GM12878 (cell line): ENCODE measurements at regions not wholly inside any gene's neighbourhood (a gene's known extent, or its start where the extent isn't known, plus 50 kb on each side); places are given as distances from the start of the nearest gene placed in this dataset.

Source experiments
- ATAC-seq: fragments of 200-7000 bp; cut with Tn5 transposase; 3 replicates; pipeline ENCODE4 v1.9.1; 2020; ENCODE audit warnings: mild to moderate bottlenecking, moderate library complexity
- BruUV-seq: library from RNA; stranded (reverse); fragments of 400-500 nt; replicated peaks from 2 replicates; lab custom pipeline; 2021; lab: Mats Ljungman, UMichigan
- CTCF ChIA-PET: fragments of 300-600 bp; sonication (Branson Sonifier 250); formaldehyde crosslinking; extraction: SDS; loops from one replicate; lab custom pipeline; 2021; ENCODE audit warnings: inconsistent platforms; lab: Yijun Ruan, JAX
- POLR2A ChIA-PET: fragments of 350-600 bp; formaldehyde crosslinking; extraction: SDS; loops from one replicate; lab custom pipeline; 2021; ENCODE audit warnings: inconsistent platforms; lab: Charles Lee
- RAD21 ChIA-PET: fragments of 300-600 bp; sonication (Branson Sonifier 250); formaldehyde crosslinking; loops from one replicate; lab custom pipeline; 2023; ENCODE audit warnings: antibody characterized with exemption; ENCODE audit not compliant: unreplicated experiment; lab: Charles Lee
- SMC1A ChIA-PET: fragments of 300-600 bp; sonication (Branson Sonifier 250); formaldehyde crosslinking; loops from one replicate; lab custom pipeline; 2023; ENCODE audit not compliant: unreplicated experiment, uncharacterized antibody; lab: Charles Lee
- DNase-seq: peaks from one replicate; pipeline ENCODE4 v3.0.0-alpha.2; 2011; ENCODE audit warnings: low read depth, low spot score
- FAIRE-seq: peaks from 3 replicates; lab custom pipeline; 2011; peaks lifted over from hg19 to GRCh38; lab: Jason Lieb, UNC
- H2AFZ ChIP-seq: 2 replicates; pipeline ENCODE4 v1.6.0; 2011; ENCODE audit warnings: low read depth, low read length, control low read depth; ENCODE audit not compliant: control insufficient read depth
- H3K27ac ChIP-seq: 2 replicates; pipeline ENCODE4 v1.5.1; 2011; ENCODE audit warnings: control low read depth; ENCODE audit not compliant: control insufficient read depth, insufficient read depth
- H3K27me3 ChIP-seq, 2 experiments: replicated peaks in 1 of 2; 2 replicates each; pipeline versions ENCODE4 v1.6.0 to v1.6.1; 2011; ENCODE audit warnings: low read length in 1 of 2; ENCODE audit not compliant: control insufficient read depth in 2 of 2, insufficient read depth in 2 of 2
- H3K36me3 ChIP-seq, 2 experiments: 2 replicates each; pipeline ENCODE4 v1.5.1; 2011; ENCODE audit warnings: low read length in 1 of 2; ENCODE audit not compliant: control insufficient read depth in 2 of 2, insufficient read depth in 2 of 2
- H3K4me1 ChIP-seq: 2 replicates; pipeline ENCODE4 v1.6.1; 2011; ENCODE audit warnings: mild to moderate bottlenecking, low read length, moderate library complexity, mixed read lengths; ENCODE audit not compliant: control insufficient read depth, insufficient read depth
- H3K4me2 ChIP-seq: 2 replicates; pipeline ENCODE4 v1.6.0; 2011; ENCODE audit warnings: control low read depth; ENCODE audit not compliant: control insufficient read depth, insufficient read depth
- H3K4me3 ChIP-seq: fragments of 200-600 bp; sonication (generic); 2 replicates; pipeline ENCODE4 v1.5.1; 2016
- H3K79me2 ChIP-seq: 2 replicates; pipeline ENCODE4 v1.6.0; 2011; ENCODE audit warnings: low read length; ENCODE audit not compliant: control insufficient read depth, insufficient read depth
- H3K9ac ChIP-seq: 2 replicates; pipeline ENCODE4 v1.8.0; 2011; ENCODE audit warnings: low read length, control low read depth, mixed read lengths; ENCODE audit not compliant: control insufficient read depth, insufficient read depth
- H3K9me3 ChIP-seq: replicated peaks from 3 replicates; pipeline ENCODE4 v1.5.1; 2011; ENCODE audit warnings: mild to moderate bottlenecking, low read length; ENCODE audit not compliant: control insufficient read depth, insufficient read depth
- H4K20me1 ChIP-seq: 2 replicates; pipeline ENCODE4 v1.6.0; 2011; ENCODE audit not compliant: control insufficient read depth, insufficient read depth
- CBX5 ChIP-seq: sonication (generic); IDR thresholded peaks from 2 replicates; pipeline ENCODE4 v1.6.1; 2016; ENCODE audit warnings: low read depth, moderate library complexity, mild to moderate bottlenecking, inconsistent platforms
- EZH2 ChIP-seq: IDR thresholded peaks from 2 replicates; pipeline ENCODE4 v1.6.1; 2012; ENCODE audit warnings: low read depth, mild to moderate bottlenecking, control low read depth, inconsistent platforms, low read length, borderline replicate concordance; ENCODE audit not compliant: control insufficient read depth
- FOXM1 ChIP-seq: IDR thresholded peaks from 2 replicates; pipeline ENCODE4 v1.6.1; 2012; ENCODE audit warnings: low read depth, mild to moderate bottlenecking, inconsistent platforms, low read length, moderate library complexity
- NFIC ChIP-seq: IDR thresholded peaks from 2 replicates; pipeline ENCODE4 v1.6.1; 2012; ENCODE audit warnings: low read depth, mild to moderate bottlenecking, inconsistent platforms, low read length, moderate library complexity
- POLR2A ChIP-seq: IDR thresholded peaks from 2 replicates; pipeline ENCODE4 v1.6.1; 2011; ENCODE audit warnings: low read depth, mild to moderate bottlenecking, low read length
- TAF1 ChIP-seq: IDR thresholded peaks from 2 replicates; pipeline ENCODE4 v1.6.1; 2011; ENCODE audit warnings: mild to moderate bottlenecking, low read depth, low read length, borderline replicate concordance
- YY1 ChIP-seq: IDR thresholded peaks from 2 replicates; pipeline ENCODE4 v1.6.1; 2011; ENCODE audit warnings: low read depth, mild to moderate bottlenecking, low read length
- ZBED1 ChIP-seq: IDR thresholded peaks from 2 replicates; pipeline ENCODE4 v1.6.1; 2016; ENCODE audit warnings: borderline replicate concordance
- ZBTB4 ChIP-seq: fragments of 450-650 bp; formaldehyde crosslinking; IDR thresholded peaks from 2 replicates; pipeline ENCODE4 v1.4.0; 2022; ENCODE audit warnings: mild to moderate bottlenecking, moderate library complexity
- WGBS: methylation state at CpG from one replicate; pipeline ENCODE4 v1.1.6; 2016; ENCODE audit warnings: low lambda C conversion rate; ENCODE audit not compliant: insufficient replicate concordance, insufficient coverage; ENCODE audit errors: missing lambda C conversion rate; 5-methylcytosine and 5-hydroxymethylcytosine counted together
- in situ Hi-C: fragments of 300-500 bp; cut with MboI; formaldehyde crosslinking; loops from 9 replicates; pipeline ENCODE4 v1.14.3; 2018; ENCODE audit warnings: mixed read lengths
- intact Hi-C: fragments of 100-400 bp; cut with micrococcal nuclease; formaldehyde crosslinking; loops from one replicate; pipeline ENCODE4 v1.14.2; 2022; ENCODE audit not compliant: unreplicated experiment

- CTCF ChIA-PET = no interaction called here
- no peak for ATAC-seq
- BruUV-seq = no TSS peak
- H3K27me3 ChIP-seq = no peaks in the 10 kb centered on the region
- no peak for TF ChIP-seq POLR2A
- no peak for TF ChIP-seq TAF1
- no peak for TF ChIP-seq FOXM1
- TF ChIP-seq NFIC = no peak
- no peak for TF ChIP-seq ZBED1
- no peak for TF ChIP-seq CBX5
- no peak for TF ChIP-seq ZBTB4 (CRISPR knock-in tag)
- no peak for TF ChIP-seq EZH2
- no peak for TF ChIP-seq YY1
- no peak overlapping the region for H3K4me3 ChIP-seq
- H3K4me1 ChIP-seq = peaks cover 6% of the 10 kb centered on the region; the same call in 1 of the 2 replicates
- no peak for FAIRE-seq
- in situ Hi-C loops = no loop called here
- WGBS = 19% methylated on average over 3 of the region's 3 CpGs
- no peak overlapping the region for H3K9ac ChIP-seq
- no peak for DNase-seq
- SMC1A ChIA-PET = interaction anchor here (1.6 kb wide), 1 partner anchor 14 kb away, joined by 3 read pairs; no protein-coding TSS in a partner anchor
- no peak overlapping the region for H2AFZ ChIP-seq
- RAD21 ChIA-PET = no interaction called here
- intact Hi-C loops = no loop called here
- no peaks in the 10 kb centered on the region for H3K36me3 ChIP-seq
- H4K20me1 ChIP-seq = no peaks in the 10 kb centered on the region
- no peaks in the 10 kb centered on the region for H3K79me2 ChIP-seq
- no peaks in the 10 kb centered on the region; the same call in 2 of the 3 replicates for H3K9me3 ChIP-seq
- POLR2A ChIA-PET = no interaction called here
- no peak overlapping the region for H3K4me2 ChIP-seq
- no peak overlapping the region for H3K27ac ChIP-seq
Observed at GRCh38 chr6:139944131-139944530, 569.7 kb upstream of the CITED2 start.
